Fibroblast of pulmonary artery (primary cell): ENCODE measurements at regions not wholly inside any gene's neighbourhood (a gene's known extent, or its start where the extent isn't known, plus 50 kb on each side); places are given as distances from the start of the nearest gene placed in this dataset.

Experiments used
- DNase-seq: peaks from one replicate; pipeline ENCODE4 v3.0.0-alpha.2; 2010; ENCODE audit warnings: low read depth
- H3K4me3 ChIP-seq: replicated peaks from 2 replicates; pipeline ENCODE4 v1.5.1; 2011; ENCODE audit warnings: low read depth, mild to moderate bottlenecking, control low read depth, low read length, moderate library complexity
- TF ChIP-seq, protein P1 (sequence below): IDR thresholded peaks from 2 replicates; pipeline ENCODE4 v1.5.1; 2011; ENCODE audit warnings: mild to moderate bottlenecking, control low read depth, low read length, inconsistent platforms; ENCODE audit errors: missing control alignments

DNA sequence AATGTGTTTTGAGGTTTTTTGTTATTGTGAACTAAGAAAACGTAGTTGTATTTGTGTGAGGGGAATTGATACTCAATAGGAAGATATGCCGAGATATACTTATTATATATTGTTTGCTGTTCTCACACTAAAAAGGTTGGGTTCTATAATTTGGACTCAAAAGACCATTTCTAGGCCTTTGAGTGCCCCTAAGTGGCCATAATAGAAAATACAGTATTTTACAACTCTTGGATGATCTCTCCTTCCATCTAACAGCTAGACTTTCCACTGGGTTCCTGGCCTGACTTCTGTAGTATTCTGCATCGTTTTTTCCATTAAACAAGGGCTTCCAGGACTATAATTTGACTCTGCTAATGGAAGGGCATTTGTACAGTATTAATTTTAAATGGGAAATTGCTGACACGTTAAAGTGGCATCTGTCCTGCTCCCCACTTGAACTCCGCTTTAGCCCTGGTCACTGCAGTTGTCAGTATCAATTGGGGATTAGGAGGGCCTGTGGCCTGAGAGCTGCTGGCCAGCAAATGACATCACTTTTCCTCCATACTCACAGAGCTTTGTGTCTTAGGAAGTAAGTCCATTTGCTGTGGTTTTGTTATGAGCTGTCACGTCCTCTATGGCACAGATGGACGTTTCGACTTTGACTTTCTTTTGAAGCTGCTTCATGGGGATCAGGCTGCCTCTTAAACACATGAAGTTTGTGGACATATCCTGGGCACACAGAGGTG lies 176.9 kb downstream of the SLIT2 start:
- TF ChIP-seq, protein P1, sequence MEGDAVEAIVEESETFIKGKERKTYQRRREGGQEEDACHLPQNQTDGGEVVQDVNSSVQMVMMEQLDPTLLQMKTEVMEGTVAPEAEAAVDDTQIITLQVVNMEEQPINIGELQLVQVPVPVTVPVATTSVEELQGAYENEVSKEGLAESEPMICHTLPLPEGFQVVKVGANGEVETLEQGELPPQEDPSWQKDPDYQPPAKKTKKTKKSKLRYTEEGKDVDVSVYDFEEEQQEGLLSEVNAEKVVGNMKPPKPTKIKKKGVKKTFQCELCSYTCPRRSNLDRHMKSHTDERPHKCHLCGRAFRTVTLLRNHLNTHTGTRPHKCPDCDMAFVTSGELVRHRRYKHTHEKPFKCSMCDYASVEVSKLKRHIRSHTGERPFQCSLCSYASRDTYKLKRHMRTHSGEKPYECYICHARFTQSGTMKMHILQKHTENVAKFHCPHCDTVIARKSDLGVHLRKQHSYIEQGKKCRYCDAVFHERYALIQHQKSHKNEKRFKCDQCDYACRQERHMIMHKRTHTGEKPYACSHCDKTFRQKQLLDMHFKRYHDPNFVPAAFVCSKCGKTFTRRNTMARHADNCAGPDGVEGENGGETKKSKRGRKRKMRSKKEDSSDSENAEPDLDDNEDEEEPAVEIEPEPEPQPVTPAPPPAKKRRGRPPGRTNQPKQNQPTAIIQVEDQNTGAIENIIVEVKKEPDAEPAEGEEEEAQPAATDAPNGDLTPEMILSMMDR: peak; percentile 33
- H3K4me3 ChIP-seq: no peak overlapping the region
- peak; percentile 53 for DNase-seq

GRCh38 chr4:20430259-20430941 lies 178.7 kb downstream of the SLIT2 start:
- TF ChIP-seq, protein P1: no peak
- DNase-seq: no peak
- H3K4me3 ChIP-seq: no peak overlapping the region

- peak overlapping the region; percentile 19 for H3K4me3 ChIP-seq
- TF ChIP-seq, protein P1: peak; percentile 44
- DNase-seq: peak; percentile 67
Measured at GRCh38 chr4:20431543-20431951, 179.8 kb downstream of the SLIT2 start.

GRCh38 chr4:20432088-20432487 lies 180.4 kb downstream of the SLIT2 start:
- DNase-seq: peak; percentile 51
- peak overlapping the region; percentile 13 for H3K4me3 ChIP-seq
- TF ChIP-seq, protein P1: no peak

- no peak overlapping the region for H3K4me3 ChIP-seq
- TF ChIP-seq, protein P1: no peak
- no peak for DNase-seq
Measured at GRCh38 chr4:20433097-20433705, 181.5 kb downstream of the SLIT2 start.

GRCh38 chr4:20440170-20440569 lies 188.5 kb downstream of the SLIT2 start:
- H3K4me3 ChIP-seq: no peak overlapping the region
- no peak for DNase-seq
- TF ChIP-seq, protein P1: no peak
